HG03571 (cell line): ENCODE measurements at regions not wholly inside any gene's neighbourhood (a gene's known extent, or its start where the extent isn't known, plus 50 kb on each side); places are given as distances from the start of the nearest gene placed in this dataset.
A peak's percentile ranks its signal among the peaks of the same experiment; 100 is the strongest.
"Not testable (repeated sequence)": the region's sequence is repeated elsewhere in the genome, so short reads cannot be mapped to it uniquely, and the experiment has no call there.

ENCODE experiments used
- ATAC-seq: cut with Tn5 transposase; IDR thresholded peaks from one replicate; pipeline ENCODE4 v1.9.1; 2021; ENCODE audit not compliant: unreplicated experiment

GRCh38 chr10:21463436-21463835, 62.0 kb downstream of the SKIDA1 start:
- no peak for ATAC-seq

GRCh38 chr10:21458126-21458871, 67.2 kb downstream of the SKIDA1 start:
- ATAC-seq: no peak

GRCh38 chr10:21456160-21456559, 69.3 kb downstream of the SKIDA1 start:
- ATAC-seq: no peak

GRCh38 chr10:21452203-21452602, 73.3 kb downstream of the SKIDA1 start:
- no peak for ATAC-seq

- peak; percentile 81 for ATAC-seq
These were observed 76.1 kb downstream of the SKIDA1 start for GRCh38 chr10:21449288-21449966.

GRCh38 chr10:21445163-21445562, 80.3 kb downstream of the SKIDA1 start:
- no peak for ATAC-seq

- no peak for ATAC-seq
These were observed 83.9 kb downstream of the SKIDA1 start for GRCh38 chr10:21441625-21442024.

GRCh38 chr10:21438914-21439313, 86.6 kb downstream of the SKIDA1 start:
- not testable (repeated sequence) for ATAC-seq

- ATAC-seq: no peak
These were observed 87.6 kb downstream of the SKIDA1 start for GRCh38 chr10:21437770-21438382.

- no peak for ATAC-seq
These were observed 93.2 kb downstream of the SKIDA1 start for GRCh38 chr10:21432266-21432665.

GRCh38 chr10:21431799-21432198, 93.7 kb downstream of the SKIDA1 start:
- ATAC-seq: no peak

- no peak for ATAC-seq
These were observed 97.5 kb downstream of the SKIDA1 start for GRCh38 chr10:21427804-21428481.

- ATAC-seq: no peak
These were observed 101.0 kb downstream of the SKIDA1 start for GRCh38 chr10:21424459-21424861.

- no peak for ATAC-seq
These were observed 101.6 kb downstream of the SKIDA1 start for GRCh38 chr10:21423850-21424249.

- no peak for ATAC-seq
These were observed 102.1 kb downstream of the SKIDA1 start for GRCh38 chr10:21423338-21423737.

- ATAC-seq: no peak
These were observed 103.7 kb downstream of the SKIDA1 start for GRCh38 chr10:21421794-21422193.

GRCh38 chr10:21421016-21421415, 104.5 kb downstream of the SKIDA1 start:
- no peak for ATAC-seq

- ATAC-seq: not testable (repeated sequence)
These were observed 106.4 kb downstream of the SKIDA1 start for GRCh38 chr10:21418981-21419576.

GRCh38 chr10:21417172-21417712, 108.2 kb downstream of the SKIDA1 start:
- ATAC-seq: no peak

GRCh38 chr10:21413680-21414079, 111.8 kb downstream of the SKIDA1 start:
- no peak for ATAC-seq

- no peak for ATAC-seq
These were observed 112.2 kb downstream of the SKIDA1 start for GRCh38 chr10:21413268-21413667.
